A549 (cell line): ENCODE measurements at regions not wholly inside any gene's neighbourhood (a gene's known extent, or its start where the extent isn't known, plus 50 kb on each side); places are given as distances from the start of the nearest gene placed in this dataset.
A peak's percentile ranks its signal among the peaks of the same experiment; 100 is the strongest.
"Not testable (repeated sequence)": the region's sequence is repeated elsewhere in the genome, so short reads cannot be mapped to it uniquely, and the experiment has no call there.

Experiments used
- ATAC-seq, 2 experiments: fragments of 200-7000 bp in 1 of 2; fragments of >200 bp in 1 of 2; cut with Nextera tagmentation in 1 of 2; cut with Tn5 transposase in 1 of 2; 3 replicates each; pipeline versions ENCODE4 v1.8.0 to v1.9.1; 2018 to 2020; ENCODE audit warnings: mild to moderate bottlenecking in 1 of 2, moderate library complexity in 1 of 2
- CTCF ChIA-PET: fragments of 300-600 bp; sonication (Branson Sonifier 250); formaldehyde crosslinking; extraction: SDS; loops from one replicate; lab custom pipeline; 2021; ENCODE audit warnings: antibody characterized with exemption, inconsistent platforms; lab: Yijun Ruan, JAX
- POLR2A ChIA-PET: fragments of 350-600 bp; formaldehyde crosslinking; extraction: SDS; loops from one replicate; lab custom pipeline; 2021; ENCODE audit warnings: antibody characterized with exemption, inconsistent platforms; lab: Yijun Ruan, JAX
- DNase-seq, 2 experiments: peaks; one replicate each; pipeline versions ENCODE4 v3.0.0 to v3.0.0-alpha.2; 2011 to 2016; ENCODE audit warnings: low read depth in 1 of 2, low spot score in 1 of 2
- FAIRE-seq: peaks from 2 replicates; lab custom pipeline; 2011; peaks lifted over from hg19 to GRCh38; lab: Jason Lieb, UNC
- H3K27ac ChIP-seq, 2 experiments: fragments of >200 bp; sonication (Bioruptor Twin); formaldehyde crosslinking; 3 replicates each; pipeline ENCODE4 v1.5.1; 2016 to 2017
- H3K4me1 ChIP-seq: fragments of >200 bp; sonication (Bioruptor Twin); formaldehyde crosslinking; 3 replicates; pipeline ENCODE4 v1.6.1; 2016
- H3K4me2 ChIP-seq: fragments of >200 bp; sonication (Bioruptor Twin); formaldehyde crosslinking; 3 replicates; pipeline ENCODE4 v1.6.1; 2016
- H3K4me3 ChIP-seq: fragments of >200 bp; sonication (Bioruptor Twin); formaldehyde crosslinking; 3 replicates; pipeline ENCODE4 v1.5.1; 2016
- H3K9me3 ChIP-seq: fragments of >200 bp; sonication (Bioruptor Twin); formaldehyde crosslinking; 3 replicates; pipeline ENCODE4 v1.6.1; 2016
- CBX8 ChIP-seq: fragments of 200-600 bp; sonication (generic); IDR thresholded peaks from 2 replicates; pipeline ENCODE4 v1.6.1; 2016
- EHMT2 ChIP-seq: fragments of 200-600 bp; sonication (generic); IDR thresholded peaks from 2 replicates; pipeline ENCODE4 v1.6.1; 2016; ENCODE audit warnings: antibody characterized with exemption, low read depth, mild to moderate bottlenecking, moderate library complexity
- FOSB ChIP-seq: fragments of 250-450 bp; sonication (Bioruptor Pico); IDR thresholded peaks from 2 replicates; pipeline ENCODE4 v1.5.0; 2020; ENCODE audit warnings: mild to moderate bottlenecking, moderate library complexity
- HEYL ChIP-seq: fragments of 250-450 bp; sonication (Bioruptor Pico); IDR thresholded peaks from 2 replicates; pipeline ENCODE4 v1.8.0; 2021; ENCODE audit warnings: mild to moderate bottlenecking, moderate library complexity
- HOXB13 ChIP-seq: fragments of 250-450 bp; sonication (Bioruptor Pico); IDR thresholded peaks from 2 replicates; pipeline ENCODE4 v1.5.0; 2020; ENCODE audit warnings: low read depth, mild to moderate bottlenecking, moderate library complexity
- JUN ChIP-seq, 2 experiments: fragments of >200 bp; sonication (Bioruptor Twin); formaldehyde crosslinking; IDR thresholded peaks; 2 replicates in 1 of 2; 3 replicates in 1 of 2; pipeline ENCODE4 v1.6.1; 2016 to 2017
- KDM1A ChIP-seq: fragments of 200-600 bp; sonication (generic); IDR thresholded peaks from 2 replicates; pipeline ENCODE4 v1.6.1; 2016; ENCODE audit warnings: low read depth, mild to moderate bottlenecking
- KDM5A ChIP-seq: fragments of 200-600 bp; sonication (generic); IDR thresholded peaks from 2 replicates; pipeline ENCODE4 v1.6.1; 2016; ENCODE audit warnings: antibody characterized with exemption, mild to moderate bottlenecking
- MAFK ChIP-seq: fragments of 450-650 bp; IDR thresholded peaks from 2 replicates; pipeline ENCODE4 v1.6.1; 2014; ENCODE audit not compliant: partially characterized antibody
- NR3C1 ChIP-seq: fragments of >200 bp; sonication (Bioruptor Twin); formaldehyde crosslinking; IDR thresholded peaks from 3 replicates; pipeline ENCODE4 v1.6.1; 2017
- POLR2A ChIP-seq: IDR thresholded peaks from 2 replicates; pipeline ENCODE4 v1.6.1; 2012; ENCODE audit warnings: mild to moderate bottlenecking, low read length
- POLR2AphosphoS2 ChIP-seq: conservative IDR thresholded peaks from 2 replicates; pipeline ENCODE4 v1.6.1; 2012; ENCODE audit warnings: low read length, improper control_type of control experiment, inconsistent platforms
- RCOR1 ChIP-seq: fragments of 150-350 bp; IDR thresholded peaks from 2 replicates; pipeline ENCODE4 v1.6.1; 2014; ENCODE audit warnings: antibody characterized with exemption, low read length, low read depth
- SMC3 ChIP-seq: fragments of >200 bp; sonication (Bioruptor Twin); formaldehyde crosslinking; IDR thresholded peaks from 3 replicates; pipeline ENCODE4 v1.6.1; 2018; ENCODE audit warnings: inconsistent platforms
- SREBF2 ChIP-seq: fragments of 450-650 bp; IDR thresholded peaks from 2 replicates; pipeline ENCODE4 v1.6.1; 2014; ENCODE audit warnings: mild to moderate bottlenecking, moderate library complexity
- ZFP36 ChIP-seq: fragments of 450-650 bp; IDR thresholded peaks from 2 replicates; pipeline ENCODE4 v1.6.1; 2014; ENCODE audit warnings: borderline replicate concordance; ENCODE audit not compliant: partially characterized antibody
- ZNF302 ChIP-seq: fragments of 250-450 bp; sonication (Bioruptor Pico); IDR thresholded peaks from 2 replicates; pipeline ENCODE4 v1.9.0; 2021; ENCODE audit warnings: inconsistent platforms, mild to moderate bottlenecking, moderate library complexity
- WGBS: methylation state at CpG from one replicate; pipeline ENCODE4 v1.1.6; 2017; ENCODE audit errors: missing lambda C conversion rate; 5-methylcytosine and 5-hydroxymethylcytosine counted together
- TF ChIP-seq, protein P1 (sequence below): fragments of >200 bp; sonication (Bioruptor Twin); formaldehyde crosslinking; IDR thresholded peaks from 2 replicates; pipeline ENCODE4 v1.6.1; 2016
- TF ChIP-seq, protein P2 (sequence below): fragments of 450-650 bp; IDR thresholded peaks from 2 replicates; pipeline ENCODE4 v1.6.1; 2014; ENCODE audit warnings: antibody characterized with exemption
- TF ChIP-seq, protein P3 (sequence below): IDR thresholded peaks from 2 replicates; pipeline ENCODE4 v1.6.1; 2012; ENCODE audit warnings: low read depth, borderline replicate concordance
- TF ChIP-seq, protein P4 (sequence below): fragments of 250-450 bp; sonication (Bioruptor Pico); IDR thresholded peaks from 2 replicates; pipeline ENCODE4 v1.5.0; 2020; ENCODE audit warnings: low read depth, mild to moderate bottlenecking, moderate library complexity
- TF ChIP-seq, protein P5 (sequence below): fragments of 150-350 bp; IDR thresholded peaks from 2 replicates; pipeline ENCODE4 v1.6.1; 2014; ENCODE audit warnings: low read depth, mild to moderate bottlenecking, low read length

DNA sequence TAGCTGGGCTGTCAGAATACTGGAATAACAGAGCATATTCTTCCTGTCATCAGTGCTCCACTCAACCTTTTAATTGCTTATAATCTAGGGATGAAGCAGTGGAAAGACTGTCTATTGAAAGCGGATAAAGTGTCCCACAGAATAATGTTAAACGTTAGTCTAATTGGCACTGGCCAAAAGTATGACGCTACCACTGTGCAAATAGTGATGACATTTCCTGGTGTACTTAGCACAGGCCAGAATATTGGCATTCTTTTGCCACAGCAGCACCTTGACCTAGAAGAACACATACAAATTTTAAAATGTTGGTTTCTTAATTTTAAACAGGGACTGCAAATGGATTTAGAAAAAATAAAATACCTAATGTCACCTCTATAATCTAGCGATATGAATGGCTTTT lies 635.2 kb upstream of the SPANXN1 start:
- no peaks in the 10 kb centered on the region for H3K4me1 ChIP-seq
- TF ChIP-seq MAFK: no peak
- no peak overlapping the region for H3K27ac ChIP-seq
- no peak overlapping the region for H3K4me3 ChIP-seq
- FAIRE-seq (no peak), DNase-seq (no peak), ATAC-seq (no peak)
- no peak overlapping the region for H3K4me2 ChIP-seq
- POLR2A ChIA-PET: no interaction called here
- CTCF ChIA-PET: no interaction called here
- no peaks in the 10 kb centered on the region for H3K9me3 ChIP-seq
- WGBS: 17% methylated on average over 4 of the region's 4 CpGs

DNA sequence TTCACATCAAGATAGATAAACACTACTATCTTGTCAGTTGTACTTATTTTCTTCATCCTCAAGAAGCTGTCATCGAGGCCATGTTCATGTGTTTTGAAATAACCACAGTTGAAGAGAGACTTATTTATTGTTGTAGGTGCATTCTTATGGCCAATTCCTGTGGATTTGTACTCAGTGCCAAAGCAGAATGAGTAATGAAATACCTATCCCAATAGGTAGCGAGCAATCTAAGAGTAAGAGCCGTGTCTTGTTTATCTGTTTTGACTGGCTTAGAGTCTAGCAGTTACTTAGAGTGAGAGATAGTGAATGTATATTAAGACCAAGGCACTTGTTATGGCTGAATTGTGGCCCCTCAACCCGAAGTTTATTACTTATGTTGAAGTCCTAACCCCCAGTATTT lies 631.0 kb upstream of the SPANXN1 start:
- no peak for ATAC-seq
- Histone ChIP-seq H3K9me3 (no peaks in the 10 kb centered on the region), H3K4me2 (no peak overlapping the region), H3K4me1 (no peaks in the 10 kb centered on the region), H3K4me3 (no peak overlapping the region), H3K27ac (no peak overlapping the region)
- CTCF ChIA-PET: no interaction called here
- POLR2A ChIA-PET: no interaction called here
- no peak for DNase-seq
- no peak for TF ChIP-seq JUN (IDR thresholded peaks at IDR 0.05)
- no peak for TF ChIP-seq KDM1A
- TF ChIP-seq, protein P1, sequence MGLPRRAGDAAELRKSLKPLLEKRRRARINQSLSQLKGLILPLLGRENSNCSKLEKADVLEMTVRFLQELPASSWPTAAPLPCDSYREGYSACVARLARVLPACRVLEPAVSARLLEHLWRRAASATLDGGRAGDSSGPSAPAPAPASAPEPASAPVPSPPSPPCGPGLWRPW: no peak
- TF ChIP-seq, protein P2, sequence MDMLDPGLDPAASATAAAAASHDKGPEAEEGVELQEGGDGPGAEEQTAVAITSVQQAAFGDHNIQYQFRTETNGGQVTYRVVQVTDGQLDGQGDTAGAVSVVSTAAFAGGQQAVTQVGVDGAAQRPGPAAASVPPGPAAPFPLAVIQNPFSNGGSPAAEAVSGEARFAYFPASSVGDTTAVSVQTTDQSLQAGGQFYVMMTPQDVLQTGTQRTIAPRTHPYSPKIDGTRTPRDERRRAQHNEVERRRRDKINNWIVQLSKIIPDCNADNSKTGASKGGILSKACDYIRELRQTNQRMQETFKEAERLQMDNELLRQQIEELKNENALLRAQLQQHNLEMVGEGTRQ: no peak
- TF ChIP-seq CBX8: no peak
- TF ChIP-seq ZNF302 (CRISPR knock-in tag): no peak
- no peak for TF ChIP-seq POLR2AphosphoS2
- TF ChIP-seq, protein P3, sequence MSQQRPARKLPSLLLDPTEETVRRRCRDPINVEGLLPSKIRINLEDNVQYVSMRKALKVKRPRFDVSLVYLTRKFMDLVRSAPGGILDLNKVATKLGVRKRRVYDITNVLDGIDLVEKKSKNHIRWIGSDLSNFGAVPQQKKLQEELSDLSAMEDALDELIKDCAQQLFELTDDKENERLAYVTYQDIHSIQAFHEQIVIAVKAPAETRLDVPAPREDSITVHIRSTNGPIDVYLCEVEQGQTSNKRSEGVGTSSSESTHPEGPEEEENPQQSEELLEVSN: no peak
- TF ChIP-seq, protein P4, sequence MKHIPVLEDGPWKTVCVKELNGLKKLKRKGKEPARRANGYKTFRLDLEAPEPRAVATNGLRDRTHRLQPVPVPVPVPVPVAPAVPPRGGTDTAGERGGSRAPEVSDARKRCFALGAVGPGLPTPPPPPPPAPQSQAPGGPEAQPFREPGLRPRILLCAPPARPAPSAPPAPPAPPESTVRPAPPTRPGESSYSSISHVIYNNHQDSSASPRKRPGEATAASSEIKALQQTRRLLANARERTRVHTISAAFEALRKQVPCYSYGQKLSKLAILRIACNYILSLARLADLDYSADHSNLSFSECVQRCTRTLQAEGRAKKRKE (CRISPR knock-in tag): no peak
- TF ChIP-seq KDM5A: no peak
- no peak for TF ChIP-seq HEYL (CRISPR knock-in tag)
- no peak for TF ChIP-seq FOSB (CRISPR knock-in tag)
- TF ChIP-seq EHMT2: no peak
- no peak for TF ChIP-seq SREBF2
- 4% methylated on average over 4 of the region's 4 CpGs for WGBS
- peak; percentile 86 for FAIRE-seq

DNA sequence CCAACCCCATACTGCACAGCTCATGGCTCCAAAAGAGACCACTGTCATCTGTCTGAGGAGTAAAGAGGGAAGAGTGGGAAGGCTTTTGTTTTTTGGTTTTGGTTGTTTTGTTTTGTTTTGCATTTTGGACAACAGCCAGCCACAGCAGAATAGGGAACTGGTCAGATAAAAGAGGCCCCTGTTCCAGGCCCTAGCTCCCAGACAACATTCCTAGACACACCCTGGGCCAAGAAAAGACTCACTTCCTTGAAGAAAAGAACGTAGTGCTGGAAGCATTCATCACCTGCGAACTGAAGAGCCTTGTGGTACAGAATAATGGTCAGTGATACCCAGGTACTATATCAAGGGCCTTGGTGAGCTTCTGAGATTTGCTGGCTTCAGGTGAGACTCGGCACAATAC lies 619.4 kb upstream of the SPANXN1 start:
- FAIRE-seq (no peak), ATAC-seq (no peak), DNase-seq (no peak)
- WGBS: 7% methylated on average over 3 of the region's 3 CpGs
- Histone ChIP-seq H3K27ac (no peak overlapping the region), H3K4me3 (no peak overlapping the region), H3K4me2 (no peak overlapping the region), H3K4me1 (no peaks in the 10 kb centered on the region), H3K9me3 (no peaks in the 10 kb centered on the region; the same call in 2 of the 3 replicates)
- CTCF ChIA-PET: no interaction called here
- TF ChIP-seq, protein P5, sequence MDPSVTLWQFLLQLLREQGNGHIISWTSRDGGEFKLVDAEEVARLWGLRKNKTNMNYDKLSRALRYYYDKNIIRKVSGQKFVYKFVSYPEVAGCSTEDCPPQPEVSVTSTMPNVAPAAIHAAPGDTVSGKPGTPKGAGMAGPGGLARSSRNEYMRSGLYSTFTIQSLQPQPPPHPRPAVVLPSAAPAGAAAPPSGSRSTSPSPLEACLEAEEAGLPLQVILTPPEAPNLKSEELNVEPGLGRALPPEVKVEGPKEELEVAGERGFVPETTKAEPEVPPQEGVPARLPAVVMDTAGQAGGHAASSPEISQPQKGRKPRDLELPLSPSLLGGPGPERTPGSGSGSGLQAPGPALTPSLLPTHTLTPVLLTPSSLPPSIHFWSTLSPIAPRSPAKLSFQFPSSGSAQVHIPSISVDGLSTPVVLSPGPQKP: no peak
- TF ChIP-seq RCOR1 (no peak), HOXB13 (CRISPR knock-in tag) (no peak), SMC3 (no peak), NR3C1 (no peak), SREBF2 (no peak), ZFP36 (no peak), MAFK (no peak), POLR2A (no peak)
- TF ChIP-seq, protein P1: no peak
- POLR2A ChIA-PET: no interaction called here

DNA sequence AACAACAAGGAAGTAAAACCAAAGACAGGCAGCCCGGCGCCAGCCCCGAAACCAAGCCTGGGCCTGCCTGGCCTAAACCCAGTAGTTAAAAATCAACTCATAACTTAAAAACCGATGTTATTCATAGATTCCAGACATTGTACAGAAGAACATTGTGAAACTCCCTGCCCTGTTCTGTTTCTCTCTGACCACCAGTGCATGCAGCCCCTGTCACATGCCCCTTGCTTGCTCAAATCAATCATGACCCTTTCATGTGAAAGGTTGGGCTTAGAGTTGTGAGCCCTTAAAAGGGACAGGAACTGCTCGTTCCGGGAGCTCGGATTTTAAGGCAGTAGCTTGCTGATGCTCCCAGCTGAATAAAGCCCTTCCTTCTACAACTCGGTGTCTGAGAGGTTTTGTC lies 612.9 kb upstream of the SPANXN1 start:
- H3K4me3 ChIP-seq, ATAC-seq, DNase-seq, H3K4me2 ChIP-seq, H3K4me1 ChIP-seq, H3K9me3 ChIP-seq, CTCF ChIA-PET, FAIRE-seq, POLR2A ChIA-PET, H3K27ac ChIP-seq: not testable (repeated sequence)
- 0% methylated on average over 7 of the region's 8 CpGs for WGBS
